Fibroblast of mammary gland (primary cell): ENCODE measurements at regions not wholly inside any gene's neighbourhood (a gene's known extent, or its start where the extent isn't known, plus 50 kb on each side); places are given as distances from the start of the nearest gene placed in this dataset.
A peak's percentile ranks its signal among the peaks of the same experiment; 100 is the strongest.

Experiments
- DNase-seq: peaks from one replicate; pipeline ENCODE4 v3.0.0-alpha.2; 2010; ENCODE audit warnings: low read depth
- H3K4me3 ChIP-seq: 2 replicates; pipeline ENCODE4 v1.5.1; 2011; ENCODE audit warnings: low read depth, mild to moderate bottlenecking, low read length, moderate library complexity; ENCODE audit not compliant: control insufficient read depth
- TF ChIP-seq, protein P1 (sequence below): conservative IDR thresholded peaks from 2 replicates; pipeline ENCODE4 v1.5.1; 2011; ENCODE audit warnings: low read depth, low read length, inconsistent platforms; ENCODE audit not compliant: control insufficient read depth, insufficient read depth

- H3K4me3 ChIP-seq, result no peak overlapping the region
- DNase-seq, result no peak
- TF ChIP-seq, protein P1, sequence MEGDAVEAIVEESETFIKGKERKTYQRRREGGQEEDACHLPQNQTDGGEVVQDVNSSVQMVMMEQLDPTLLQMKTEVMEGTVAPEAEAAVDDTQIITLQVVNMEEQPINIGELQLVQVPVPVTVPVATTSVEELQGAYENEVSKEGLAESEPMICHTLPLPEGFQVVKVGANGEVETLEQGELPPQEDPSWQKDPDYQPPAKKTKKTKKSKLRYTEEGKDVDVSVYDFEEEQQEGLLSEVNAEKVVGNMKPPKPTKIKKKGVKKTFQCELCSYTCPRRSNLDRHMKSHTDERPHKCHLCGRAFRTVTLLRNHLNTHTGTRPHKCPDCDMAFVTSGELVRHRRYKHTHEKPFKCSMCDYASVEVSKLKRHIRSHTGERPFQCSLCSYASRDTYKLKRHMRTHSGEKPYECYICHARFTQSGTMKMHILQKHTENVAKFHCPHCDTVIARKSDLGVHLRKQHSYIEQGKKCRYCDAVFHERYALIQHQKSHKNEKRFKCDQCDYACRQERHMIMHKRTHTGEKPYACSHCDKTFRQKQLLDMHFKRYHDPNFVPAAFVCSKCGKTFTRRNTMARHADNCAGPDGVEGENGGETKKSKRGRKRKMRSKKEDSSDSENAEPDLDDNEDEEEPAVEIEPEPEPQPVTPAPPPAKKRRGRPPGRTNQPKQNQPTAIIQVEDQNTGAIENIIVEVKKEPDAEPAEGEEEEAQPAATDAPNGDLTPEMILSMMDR, result peak; percentile 9
Measured at GRCh38 chr6:119612176-119612891, 262.8 kb upstream of the MAN1A1 start.

DNA sequence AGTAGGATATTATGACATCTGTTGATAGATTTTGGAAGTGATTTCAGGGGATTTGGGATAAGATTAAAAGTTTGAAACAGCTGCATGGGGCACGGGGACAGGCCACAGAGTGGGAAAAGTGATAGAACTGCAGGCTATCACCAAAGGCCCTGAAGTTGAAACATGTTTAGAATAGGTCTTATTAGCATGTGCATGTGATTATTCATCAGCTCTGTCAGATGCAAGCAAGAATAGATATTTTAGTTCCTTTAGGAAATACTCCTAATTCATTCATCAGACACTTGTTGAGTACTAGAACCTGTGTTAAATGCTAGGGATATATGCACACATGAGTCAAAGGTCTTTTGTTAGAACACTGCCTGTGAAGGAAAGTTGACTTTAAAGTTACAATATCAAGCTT is 261.2 kb upstream of the MAN1A1 start:
- no peak overlapping the region for H3K4me3 ChIP-seq
- TF ChIP-seq, protein P1, result no peak
- no peak for DNase-seq

- TF ChIP-seq, protein P1, result no peak
- H3K4me3 ChIP-seq, result no peak overlapping the region
- no peak for DNase-seq
Measured at GRCh38 chr6:119610265-119610664, 260.7 kb upstream of the MAN1A1 start.

DNA sequence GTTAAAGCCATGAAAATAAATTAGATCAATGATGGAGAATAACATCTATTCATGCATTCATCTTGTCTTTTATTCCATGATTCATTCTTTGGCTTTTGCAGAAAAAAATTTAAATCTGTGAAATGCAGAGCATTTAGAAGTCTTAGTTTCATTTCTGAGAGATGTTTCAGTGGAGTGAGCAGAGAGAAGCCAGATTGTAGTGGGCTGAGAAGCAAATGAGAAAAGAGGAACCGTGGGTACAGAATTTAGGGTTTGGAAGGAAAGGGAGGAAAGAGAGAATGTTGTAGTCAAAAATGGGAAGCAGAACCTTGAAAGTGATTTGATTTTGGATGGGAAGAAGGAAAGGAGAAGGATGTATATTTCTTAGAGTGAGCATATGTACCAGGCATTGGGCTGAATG is 260.3 kb upstream of the MAN1A1 start:
- no peak overlapping the region for H3K4me3 ChIP-seq
- TF ChIP-seq, protein P1, result no peak
- DNase-seq, result no peak

DNA sequence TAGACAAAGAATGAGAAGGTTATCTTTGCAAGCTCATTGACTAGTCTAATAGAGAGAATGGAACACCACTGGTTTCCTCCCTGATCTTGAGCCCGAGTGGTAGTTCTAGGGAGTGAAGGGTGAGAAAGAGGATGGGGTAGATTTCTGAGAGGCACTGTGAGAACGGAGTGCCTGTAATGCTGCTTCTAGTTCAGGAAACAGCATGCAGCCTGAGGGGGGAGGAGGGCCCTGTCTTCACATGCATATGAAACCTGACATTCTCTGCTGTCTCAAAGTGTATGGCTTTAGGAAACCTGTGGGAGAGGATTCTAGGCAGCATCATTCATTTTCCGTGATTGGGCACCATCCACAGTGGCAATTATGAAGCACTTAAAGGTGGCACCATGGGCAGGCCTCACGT is 259.4 kb upstream of the MAN1A1 start:
- TF ChIP-seq, protein P1, result no peak
- no peak for DNase-seq

GRCh38 chr6:119604124-119604523 is 254.6 kb upstream of the MAN1A1 start:
- TF ChIP-seq, protein P1, result no peak
- no peak overlapping the region for H3K4me3 ChIP-seq
- no peak for DNase-seq

More for the DNA sequence above, 259.4 kb upstream of the MAN1A1 start:
- no peak overlapping the region for H3K4me3 ChIP-seq
